DMS53 (cell line): ENCODE measurements at regions not wholly inside any gene's neighbourhood (a gene's known extent, or its start where the extent isn't known, plus 50 kb on each side); places are given as distances from the start of the nearest gene placed in this dataset.

ENCODE experiments used
- DNase-seq: peaks from one replicate; lab custom pipeline; 2025; lab: John Stamatoyannopoulos, UW

DNA sequence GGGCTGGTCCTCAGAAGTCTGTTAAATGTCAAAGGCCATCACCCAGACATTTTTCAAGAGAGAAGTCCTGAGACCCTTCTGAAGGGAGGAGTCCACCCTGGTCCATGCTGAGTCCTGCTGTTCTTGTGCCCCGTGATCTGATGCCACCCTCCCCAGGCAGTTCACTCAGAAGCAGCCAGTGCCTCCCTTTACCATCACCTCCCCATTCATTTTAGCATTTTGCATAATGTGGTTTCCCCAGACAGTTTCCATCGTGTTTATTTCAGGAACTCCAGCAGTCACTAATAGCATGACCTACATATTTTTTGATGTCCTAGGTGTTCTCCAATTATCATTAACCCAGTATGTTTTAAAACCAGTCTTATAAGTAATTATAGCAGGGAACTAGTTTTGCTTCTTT lies 353.0 kb upstream of the CDH5 start:
- no peak for DNase-seq

DNA sequence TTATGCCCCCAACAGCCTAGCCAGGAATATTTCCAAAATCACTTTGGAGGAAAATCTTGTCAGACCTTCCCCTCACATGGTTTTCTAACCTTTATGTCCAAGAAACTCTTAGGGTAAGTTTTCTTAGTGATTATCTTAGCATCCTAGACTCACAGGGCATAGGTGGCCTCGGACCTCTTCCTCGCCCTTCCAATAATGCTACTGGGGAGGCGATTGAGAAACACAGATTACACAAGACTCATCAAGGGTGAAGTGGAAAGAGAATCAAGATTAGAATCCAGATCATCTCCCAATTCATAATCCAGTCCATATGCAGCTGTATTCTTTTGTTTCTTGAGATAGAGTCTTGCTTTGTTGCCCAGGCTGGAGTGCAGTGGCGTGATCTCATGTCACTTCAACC lies 358.4 kb upstream of the CDH5 start:
- no peak for DNase-seq

DNA sequence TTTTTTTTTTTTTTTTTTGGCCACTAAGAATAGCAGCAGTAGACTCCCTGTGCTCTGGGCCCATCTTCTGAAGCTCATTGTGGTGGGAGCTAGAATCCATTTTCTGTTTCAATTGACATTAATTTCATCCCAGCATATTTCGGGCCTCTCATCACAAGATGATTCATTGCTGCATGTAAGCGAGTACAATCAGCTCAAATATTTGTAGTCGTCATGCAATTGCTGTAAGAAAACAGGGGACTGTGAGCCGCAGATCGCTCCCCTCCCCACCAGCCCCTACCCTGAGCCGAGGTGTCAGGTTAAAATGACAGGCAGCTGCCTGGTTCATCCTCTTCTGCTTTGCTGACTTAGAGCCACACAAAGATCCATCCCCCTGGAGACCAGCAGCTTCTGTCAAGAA lies 358.8 kb upstream of the CDH5 start:
- DNase-seq: no peak

DNA sequence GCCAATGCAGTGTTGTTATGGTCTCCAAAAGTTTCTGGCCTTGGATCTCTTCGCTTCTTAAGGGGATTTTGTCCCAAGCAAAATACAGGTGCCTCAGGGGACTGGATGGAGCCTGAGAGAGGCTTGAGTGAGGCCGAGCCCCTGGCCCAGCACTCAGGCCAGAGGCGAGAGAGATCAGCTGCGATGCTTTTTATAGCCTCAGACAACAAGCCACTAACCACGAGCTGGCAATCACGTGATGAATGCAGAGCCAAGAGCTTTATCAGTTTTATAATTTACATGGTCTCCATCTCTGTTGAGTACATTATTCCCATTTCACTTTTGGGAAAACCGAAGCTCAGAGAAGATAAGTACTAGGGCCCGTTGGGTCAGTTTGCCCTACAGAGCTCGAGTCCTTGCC lies 360.0 kb upstream of the CDH5 start:
- no peak for DNase-seq

DNA sequence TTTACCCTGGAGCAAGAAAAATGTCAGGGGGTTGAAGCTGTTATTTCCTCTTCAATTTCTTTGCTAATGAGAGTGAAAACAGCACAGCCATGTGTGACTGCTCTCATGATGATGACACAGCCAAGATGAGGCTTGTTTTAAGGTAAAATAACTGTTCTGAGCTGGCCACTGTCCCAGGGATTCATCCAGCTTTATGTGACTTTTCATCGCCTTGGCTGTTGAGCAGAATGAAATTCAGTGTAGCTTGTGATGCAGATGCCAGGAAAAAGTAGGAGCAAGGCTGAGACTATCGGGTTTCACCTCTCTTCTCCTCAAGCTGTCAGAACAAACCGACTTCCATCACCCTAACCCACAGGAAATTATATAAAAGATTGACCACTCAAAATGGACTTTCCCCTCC lies 361.8 kb upstream of the CDH5 start:
- no peak for DNase-seq

DNA sequence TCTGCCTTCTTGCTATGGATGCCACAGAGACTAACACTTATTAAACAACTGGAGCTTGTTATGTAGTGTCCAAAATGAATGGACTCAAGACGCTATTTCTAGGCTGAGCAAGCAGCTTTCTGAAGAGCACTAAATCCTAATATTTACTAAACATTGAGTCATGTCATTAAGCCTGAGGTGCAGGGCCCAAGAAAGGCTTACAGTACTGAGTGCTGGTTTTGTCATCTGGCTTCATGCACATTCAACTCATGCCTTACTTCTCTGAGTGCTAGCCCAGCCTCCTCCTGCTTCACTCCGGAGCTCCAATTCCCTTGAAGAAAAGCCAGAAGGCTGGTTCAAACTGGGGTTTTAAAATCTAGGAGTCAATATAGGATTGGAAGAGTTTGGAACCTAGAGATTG lies 363.3 kb upstream of the CDH5 start:
- DNase-seq: no peak

DNA sequence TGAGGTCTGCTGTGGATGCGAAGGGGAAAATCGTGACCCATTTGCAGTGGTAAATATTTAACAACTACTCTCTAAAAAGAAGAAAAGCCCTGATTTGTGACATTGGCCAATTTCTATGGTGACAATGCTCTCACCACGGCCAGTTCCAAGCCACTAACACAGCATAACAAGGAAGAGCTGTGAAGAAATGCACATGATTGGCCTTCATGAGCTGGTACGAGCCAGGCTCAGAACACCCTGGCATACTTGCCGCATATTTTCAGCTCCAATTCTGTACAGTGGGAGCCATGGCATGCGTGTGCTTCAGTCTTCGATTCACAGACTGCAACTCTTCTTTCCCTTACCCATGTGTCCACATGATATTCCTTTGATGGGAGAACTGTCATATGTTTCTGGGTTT lies 363.9 kb upstream of the CDH5 start:
- no peak for DNase-seq

DNA sequence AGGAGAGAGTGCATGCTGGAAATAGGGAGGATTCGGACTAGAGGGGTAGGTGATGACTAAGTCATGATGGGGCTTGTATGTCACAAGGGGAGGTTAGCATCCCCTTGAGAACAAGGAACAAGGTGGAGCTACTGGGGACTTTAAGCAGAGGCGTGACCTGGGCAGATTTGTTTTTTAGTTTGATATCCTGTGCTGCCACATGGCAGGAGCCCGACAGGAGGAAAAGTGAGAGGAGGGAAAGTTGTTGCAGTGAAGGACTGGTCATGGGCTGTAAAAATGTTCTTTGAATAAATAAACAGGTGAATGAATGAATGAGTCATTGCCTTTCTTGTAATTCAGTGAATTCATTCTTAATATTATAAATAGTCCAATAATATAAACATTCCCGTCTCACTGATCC lies 365.1 kb upstream of the CDH5 start:
- DNase-seq: no peak

DNA sequence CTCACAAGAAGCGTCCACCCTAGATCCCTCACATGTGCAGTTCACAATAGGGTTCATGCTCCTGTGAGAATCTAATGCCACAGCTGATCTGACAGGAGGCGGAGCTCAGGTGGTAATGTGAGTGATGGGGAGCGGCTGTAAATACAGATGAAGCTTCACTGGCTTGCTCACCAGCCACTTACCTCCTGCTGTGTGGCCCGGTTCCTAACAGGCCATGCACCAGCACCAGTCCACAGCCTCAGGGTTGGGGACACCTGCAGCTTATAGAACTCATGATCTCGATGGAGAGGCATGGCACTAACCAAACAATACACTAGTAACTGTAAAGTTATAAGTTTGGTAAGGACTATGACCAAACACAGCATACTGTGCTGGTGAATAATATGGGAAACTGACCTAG lies 368.0 kb upstream of the CDH5 start:
- DNase-seq: no peak

DNA sequence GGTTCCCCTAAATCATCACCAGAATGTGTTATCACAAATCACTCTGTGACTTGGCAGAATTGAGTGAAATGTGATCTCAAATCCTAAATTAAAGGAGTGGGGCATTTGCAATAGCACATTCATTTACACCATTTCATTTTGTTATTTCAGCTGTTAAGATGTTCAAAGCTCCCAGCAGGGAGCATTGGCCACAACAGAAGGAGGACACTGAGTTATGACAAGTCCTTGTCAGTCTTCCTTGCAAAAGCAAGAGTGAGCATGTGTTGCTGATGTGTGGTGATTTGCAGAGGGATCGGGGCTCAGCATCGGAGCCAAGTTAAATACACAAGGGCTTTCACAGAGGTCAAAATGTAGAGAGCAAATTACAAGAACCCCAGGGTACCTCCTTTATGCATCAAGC lies 372.2 kb upstream of the CDH5 start:
- DNase-seq: no peak

DNA sequence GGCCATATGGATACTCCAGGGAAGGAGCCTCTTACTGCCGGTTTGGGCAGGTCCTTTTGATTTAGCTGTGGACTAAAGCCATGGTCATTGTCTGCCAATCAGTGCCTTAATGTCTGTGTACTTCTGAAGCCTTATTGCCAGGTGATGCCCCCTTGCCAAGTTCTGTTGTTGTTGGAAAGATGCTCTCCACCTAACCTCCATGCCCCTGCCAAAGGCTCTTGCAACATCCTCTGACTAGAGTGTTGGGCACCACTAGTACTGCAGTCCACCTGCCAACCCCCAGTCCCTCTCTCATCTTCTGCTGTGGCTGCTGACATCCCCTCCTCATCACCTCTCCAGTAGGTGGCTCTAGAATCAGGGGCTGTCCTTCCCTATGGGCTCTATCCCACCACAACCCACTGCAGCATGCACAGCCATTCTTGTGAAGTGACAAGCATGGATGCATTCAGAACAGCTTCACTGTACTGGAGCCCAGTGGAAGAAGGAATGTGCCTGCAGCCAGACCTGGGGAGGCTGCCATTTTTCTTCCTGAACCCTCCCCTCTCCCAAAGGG lies 375.3 kb upstream of the CDH5 start:
- no peak for DNase-seq

DNA sequence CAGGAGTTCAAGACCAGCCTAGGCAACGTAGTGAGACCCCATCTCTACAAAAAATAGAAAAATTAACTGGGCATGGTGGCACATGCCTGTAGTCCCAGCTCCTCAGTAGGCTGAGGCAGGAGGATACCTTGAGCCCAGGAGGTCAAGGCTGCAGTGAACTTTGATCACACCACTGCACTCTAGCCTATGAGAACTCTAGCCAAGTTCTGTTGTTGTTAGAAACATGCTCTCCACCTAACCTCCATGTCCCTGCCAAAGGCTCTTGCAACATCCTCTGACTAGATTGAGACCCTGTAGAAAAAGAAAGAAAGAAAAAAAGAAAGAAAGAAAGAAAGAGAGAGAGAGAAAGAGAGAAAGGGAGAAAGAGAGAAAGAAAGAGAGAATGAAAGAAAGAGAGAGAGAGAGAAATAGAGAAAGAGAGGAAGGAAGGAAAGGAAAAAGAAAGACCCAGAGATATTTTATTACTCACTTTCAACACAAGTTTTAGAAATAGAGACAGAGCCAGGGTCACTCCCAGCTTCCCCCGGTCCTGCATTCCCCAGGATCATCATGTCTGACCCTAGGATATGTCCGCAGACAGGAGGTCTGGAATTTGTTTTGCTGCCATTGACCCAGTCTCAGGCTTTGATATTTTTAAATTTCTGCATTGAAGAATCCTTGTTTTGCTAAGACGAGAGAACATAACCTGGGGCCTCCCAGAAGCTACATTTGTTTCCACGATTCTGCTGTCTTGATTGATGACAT lies 376.5 kb upstream of the CDH5 start:
- no peak for DNase-seq

DNA sequence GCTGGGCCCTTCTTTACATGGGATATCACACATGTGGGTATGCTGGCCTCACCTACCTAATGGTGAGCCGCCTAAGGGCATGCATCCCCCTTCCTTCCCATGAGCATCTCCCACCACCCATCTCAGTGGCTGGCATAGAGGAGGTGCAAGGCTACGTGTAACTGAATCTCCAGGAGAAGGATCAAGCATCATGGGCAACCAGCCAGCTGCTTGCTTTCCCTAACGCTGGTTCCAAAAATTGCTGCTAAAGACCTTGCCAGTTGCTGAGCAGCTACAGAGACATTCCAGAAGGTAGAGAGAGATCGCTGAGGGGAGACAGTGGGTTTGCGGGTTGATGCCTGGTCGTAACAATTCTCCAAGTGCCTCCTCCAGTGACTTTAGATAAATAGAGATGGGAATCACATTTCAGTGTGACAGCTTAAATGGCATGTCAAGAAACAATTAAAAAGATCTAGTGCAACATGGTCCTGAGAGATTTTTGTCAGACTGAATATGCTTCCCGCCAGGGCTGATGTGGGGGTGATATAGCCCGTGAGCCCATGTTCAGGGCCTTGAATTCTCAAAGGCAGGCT lies 378.4 kb upstream of the CDH5 start:
- no peak for DNase-seq

DNA sequence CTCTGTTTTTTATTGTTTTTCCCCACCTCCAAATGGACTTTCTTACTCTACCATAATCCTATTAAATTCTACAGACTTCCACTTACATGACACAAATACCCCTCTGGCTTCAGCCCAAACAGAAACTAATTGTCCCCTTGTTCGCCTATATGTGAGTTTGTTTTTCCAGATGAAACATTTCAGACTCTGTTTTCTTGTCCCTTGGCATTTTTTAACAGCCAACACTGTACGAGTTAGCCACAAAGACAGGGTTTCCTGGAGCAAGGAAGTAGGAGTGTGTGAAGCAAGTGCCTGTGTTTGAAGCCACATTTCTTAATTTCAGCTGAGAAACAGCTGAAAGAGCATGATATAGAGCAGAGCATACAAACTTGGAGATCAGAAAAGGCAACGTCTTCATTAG lies 382.2 kb upstream of the CDH5 start:
- DNase-seq: no peak

DNA sequence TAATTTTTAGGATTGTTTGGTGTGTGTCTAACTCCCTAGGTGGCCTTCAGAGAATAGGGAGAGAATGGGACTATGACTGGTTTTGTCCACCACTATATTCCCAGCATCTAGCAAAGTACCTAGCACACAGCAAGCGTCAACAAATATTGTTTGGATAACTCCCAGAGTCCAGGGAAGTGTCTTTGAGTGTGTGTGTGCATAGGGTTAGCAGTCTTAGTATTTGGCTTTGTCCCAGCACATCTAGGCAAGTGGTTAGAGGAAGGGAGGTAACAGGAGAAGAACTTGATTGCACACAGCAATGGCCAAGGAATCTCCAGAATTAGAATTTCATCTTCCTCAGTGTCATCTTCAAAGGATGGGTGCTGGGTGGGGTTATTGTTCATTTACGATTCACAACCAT lies 385.4 kb upstream of the CDH5 start:
- no peak for DNase-seq

DNA sequence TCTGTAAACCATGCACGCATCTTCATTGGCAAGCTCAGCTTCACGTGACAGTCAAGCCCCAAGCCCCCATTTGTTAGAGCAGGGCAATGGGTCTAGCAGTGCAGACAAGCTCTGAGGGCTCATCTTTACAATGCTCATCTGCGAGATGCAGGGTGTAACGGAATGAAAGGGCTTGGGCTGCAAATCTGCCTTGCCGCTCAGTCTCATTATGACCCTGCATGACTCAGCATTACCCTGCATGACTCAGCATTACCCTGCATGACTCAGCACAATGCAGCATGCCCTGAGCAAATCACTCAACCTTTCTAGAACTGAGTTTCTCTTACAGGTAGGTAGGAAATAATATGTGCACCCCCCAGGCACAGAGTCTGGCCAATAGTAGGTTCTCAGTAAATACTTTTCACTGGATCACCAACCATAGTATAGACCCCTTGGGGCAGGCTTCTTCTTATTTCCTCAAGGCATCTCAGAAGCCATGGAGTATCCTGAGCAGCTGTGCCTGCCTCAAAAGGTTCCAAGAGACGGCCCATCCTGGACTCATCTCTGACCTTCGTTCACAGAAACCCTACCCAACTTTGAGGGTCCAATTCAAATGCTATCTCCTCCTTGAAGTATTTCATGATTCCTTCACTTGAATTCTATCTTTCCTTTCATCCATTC lies 391.3 kb upstream of the CDH5 start:
- DNase-seq: peak; percentile 32

DNA sequence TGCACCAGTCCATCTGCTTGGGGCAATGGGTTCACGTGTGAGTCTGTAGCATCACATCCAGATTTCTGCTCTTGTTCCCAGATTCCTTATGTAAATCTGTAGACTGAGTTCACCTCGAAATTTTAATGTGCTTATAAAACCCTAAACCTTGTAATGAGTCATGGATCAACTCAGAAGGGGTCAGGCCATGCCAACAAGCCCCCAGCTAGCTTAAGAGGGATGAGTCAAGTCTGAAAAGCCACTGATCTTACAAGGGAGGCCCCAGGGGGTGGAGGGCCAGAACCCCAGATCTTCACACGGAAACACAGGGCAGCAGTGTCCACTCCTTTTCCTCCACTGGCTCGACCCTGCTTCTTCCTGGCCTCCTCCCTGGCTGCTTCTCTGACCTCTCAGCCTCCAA lies 399.1 kb upstream of the CDH5 start:
- DNase-seq: no peak

DNA sequence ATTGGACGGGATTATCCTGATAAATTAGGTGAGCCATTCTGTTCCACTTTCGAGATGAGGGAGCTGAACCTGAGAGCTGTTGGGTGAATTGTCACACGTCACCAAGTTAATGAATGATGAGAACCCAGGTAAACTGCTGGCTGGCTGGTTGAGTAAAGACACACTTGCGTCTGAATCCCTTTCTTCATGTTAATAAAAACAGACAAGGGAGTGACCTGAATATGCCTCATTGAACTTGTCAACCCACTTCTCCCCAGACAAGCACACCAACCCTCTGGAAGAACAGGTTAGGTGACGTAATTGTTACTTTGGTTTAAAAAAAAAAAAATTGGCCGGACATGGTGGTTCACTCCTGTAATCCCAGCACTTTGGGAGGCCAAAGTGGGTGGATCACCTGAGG lies 400.9 kb upstream of the CDH5 start:
- peak; percentile 33 for DNase-seq

DNA sequence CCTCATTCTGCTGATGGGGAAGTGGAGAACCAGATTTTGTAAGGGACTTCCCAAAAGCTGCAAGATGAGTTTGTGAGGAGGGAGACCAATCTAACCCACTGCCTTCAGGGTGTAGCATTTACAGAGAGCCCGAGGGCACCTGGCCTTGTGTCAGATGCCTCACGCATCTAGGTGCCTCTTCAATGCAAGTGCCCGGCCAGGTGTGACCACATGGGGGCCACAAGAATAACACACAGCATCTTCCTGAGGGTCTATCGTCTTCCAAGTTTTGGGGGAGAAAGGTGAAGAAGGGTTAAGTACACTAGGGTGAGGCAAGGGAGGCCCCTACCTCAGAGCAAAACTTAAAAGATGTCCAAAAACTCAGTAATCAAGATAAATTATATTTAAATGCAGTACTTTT lies 401.7 kb upstream of the CDH5 start:
- peak; percentile 2 for DNase-seq

DNA sequence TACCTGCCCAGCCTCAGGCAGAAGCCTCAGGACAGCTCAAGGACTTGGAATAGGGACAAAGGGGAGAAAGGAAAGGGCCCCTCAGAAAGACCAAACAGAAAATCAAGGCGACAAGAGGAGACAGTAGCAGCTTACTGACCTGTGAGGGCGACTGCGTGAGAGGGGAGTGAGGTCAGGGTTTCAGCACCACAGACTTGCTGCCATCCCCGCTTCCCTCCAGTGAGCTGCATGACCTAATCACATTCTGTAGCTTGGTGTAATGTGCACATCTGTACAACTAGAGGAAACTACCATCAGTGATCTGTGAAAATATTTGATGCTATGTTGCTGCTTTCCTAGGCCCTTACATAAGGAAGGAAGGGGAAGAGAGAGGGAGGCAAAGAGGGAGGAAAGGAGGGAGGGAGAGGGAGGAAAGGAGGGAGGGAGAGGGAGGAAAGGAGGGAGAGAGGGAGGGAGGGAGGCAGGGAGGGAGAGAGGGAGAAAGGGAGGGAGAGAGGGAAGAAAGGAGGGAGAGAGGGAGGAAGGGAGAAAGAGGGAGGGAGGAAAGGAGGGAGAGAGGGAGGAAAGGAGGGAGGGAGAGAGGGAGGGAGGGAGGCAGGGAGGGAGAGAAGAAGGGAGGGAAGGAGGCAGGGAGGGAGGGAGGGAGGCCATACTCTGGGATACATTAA lies 404.9 kb upstream of the CDH5 start:
- DNase-seq: no peak

DNA sequence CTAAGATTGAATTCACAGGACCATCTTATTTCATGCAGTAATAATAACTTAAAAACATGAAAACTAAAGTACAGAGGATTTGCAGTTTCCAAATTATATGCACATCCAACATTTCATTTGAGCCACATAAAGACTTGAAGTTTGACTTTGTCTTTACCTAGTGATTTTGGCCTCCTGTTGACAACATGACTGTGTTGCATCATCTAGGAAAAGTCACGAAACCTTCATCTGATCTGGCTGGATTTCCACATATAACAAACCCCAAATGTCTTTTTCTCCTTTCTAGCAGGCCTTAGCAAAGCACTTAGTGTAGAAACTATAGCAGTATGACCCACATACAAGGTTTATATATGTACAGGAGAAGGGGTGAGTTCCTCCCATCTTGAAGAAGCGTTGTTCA lies 406.5 kb upstream of the CDH5 start:
- DNase-seq: no peak

DNA sequence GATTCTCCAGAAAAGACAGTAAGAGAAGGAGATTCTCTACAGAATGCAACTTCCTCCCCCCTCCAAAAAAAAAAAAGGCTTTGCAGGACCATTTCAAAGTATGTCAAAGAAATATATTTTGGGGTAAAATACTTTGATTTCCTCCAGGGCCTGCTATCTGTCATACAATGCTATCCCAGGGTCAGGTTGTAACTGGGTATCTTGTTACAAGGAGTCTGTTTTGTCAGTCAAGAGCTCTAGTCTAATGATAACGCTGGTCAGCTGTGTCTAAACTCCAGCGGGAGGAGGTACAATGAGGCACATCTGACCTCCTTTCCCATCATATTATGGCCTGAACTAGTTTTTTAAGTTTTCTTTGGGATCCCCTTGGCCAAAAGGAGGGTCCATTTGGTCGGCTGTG lies 408.4 kb upstream of the CDH5 start:
- DNase-seq: no peak

DNA sequence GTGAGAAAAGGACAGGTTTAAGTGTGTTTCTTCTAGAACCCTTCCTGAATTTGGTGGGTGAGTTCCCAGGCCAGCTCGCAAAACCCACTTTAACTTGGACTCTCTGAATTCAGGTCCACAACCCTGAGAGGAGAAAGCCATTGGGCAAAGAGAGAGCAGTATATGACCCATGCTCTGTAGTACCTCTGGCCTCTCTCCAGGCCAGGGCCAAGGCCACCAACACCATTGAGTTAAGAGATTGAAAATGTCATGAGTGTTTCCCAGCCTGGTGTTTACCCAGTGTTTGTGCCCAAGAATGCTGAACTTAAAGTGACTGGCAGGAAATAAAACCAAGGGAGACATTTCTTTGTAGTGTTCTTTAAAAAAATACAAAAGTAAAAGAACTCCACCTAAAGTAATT lies 410.4 kb upstream of the CDH5 start:
- DNase-seq: no peak
